HepG2 (cell line): ENCODE measurements at regions not wholly inside any gene's neighbourhood (a gene's known extent, or its start where the extent isn't known, plus 50 kb on each side); places are given as distances from the start of the nearest gene placed in this dataset.

Experiments used
- ATAC-seq: fragments of 200-7000 bp; cut with Tn5 transposase; 3 replicates; pipeline ENCODE4 v1.9.1; 2020; ENCODE audit warnings: mild to moderate bottlenecking, moderate library complexity
- BruUV-seq: library from RNA; stranded (reverse); fragments of 400-500 nt; replicated peaks from 2 replicates; lab custom pipeline; 2021; lab: Mats Ljungman, UMichigan
- CTCF ChIA-PET: fragments of 300-600 bp; formaldehyde crosslinking; extraction: SDS; loops from one replicate; lab custom pipeline; 2021; ENCODE audit warnings: low total read pairs, inconsistent platforms, low intra/inter-chr PET ratio; lab: Yijun Ruan, JAX
- POLR2A ChIA-PET: fragments of 350-600 bp; sonication (Branson Sonifier 250); formaldehyde crosslinking; loops from one replicate; lab custom pipeline; 2020; ENCODE audit warnings: antibody characterized with exemption, inconsistent platforms; lab: Yijun Ruan, JAX
- DNase-seq: peaks from one replicate; pipeline ENCODE4 v3.0.0-alpha.2; 2015; ENCODE audit warnings: low spot score
- FAIRE-seq: peaks from 3 replicates; lab custom pipeline; 2011; peaks lifted over from hg19 to GRCh38; lab: Jason Lieb, UNC
- H2AFZ ChIP-seq: one replicate; pipeline ENCODE4 v1.6.1; 2011; ENCODE audit warnings: low read length, inconsistent platforms
- H3K27ac ChIP-seq: fragments of 300-600 bp; 3 replicates; pipeline ENCODE4 v1.8.0; 2011; ENCODE audit warnings: mixed run types, mild to moderate bottlenecking, mixed read lengths, low read length, inconsistent platforms; ENCODE audit not compliant: insufficient read depth; ENCODE audit errors: extremely low read length
- H3K27me3 ChIP-seq, 2 experiments: fragments of 200-600 bp in 1 of 2; 2 replicates in 1 of 2; 3 replicates in 1 of 2; pipeline versions ENCODE4 v1.6.0 to v1.8.0; 2011; ENCODE audit warnings: low read length in 2 of 2, mild to moderate bottlenecking in 2 of 2, moderate library complexity in 2 of 2, inconsistent platforms in 1 of 2; ENCODE audit not compliant: insufficient read depth in 2 of 2, control insufficient read depth in 1 of 2
- H3K36me3 ChIP-seq, 2 experiments: fragments of 200-600 bp in 1 of 2; replicated peaks in 1 of 2; 2 replicates in 1 of 2; 3 replicates in 1 of 2; pipeline versions ENCODE4 v1.5.1 to v1.8.0; 2011; ENCODE audit warnings: low read length in 2 of 2, inconsistent platforms in 1 of 2; ENCODE audit not compliant: insufficient read depth in 2 of 2, control insufficient read depth in 1 of 2
- H3K4me1 ChIP-seq: 2 replicates; pipeline ENCODE4 v1.5.1; 2012; ENCODE audit warnings: low read length, inconsistent platforms; ENCODE audit not compliant: insufficient read depth
- H3K4me2 ChIP-seq: 2 replicates; pipeline ENCODE4 v1.6.0; 2011; ENCODE audit warnings: low read depth, low read length, inconsistent platforms
- H3K4me3 ChIP-seq, 3 experiments: fragments of 200-600 bp in 1 of 3; sonication (generic), shearing (Covaris generic) in 1 of 3; replicated peaks in 1 of 3; 2 replicates each; pipeline ENCODE4 v1.5.1; 2011 to 2016; ENCODE audit warnings: low read length in 3 of 3, inconsistent platforms in 2 of 3, low read depth in 2 of 3, mild to moderate bottlenecking in 2 of 3, control low read depth in 1 of 3, mixed read lengths in 1 of 3; ENCODE audit not compliant: insufficient read depth in 1 of 3
- H3K79me2 ChIP-seq: one replicate; pipeline ENCODE4 v1.6.1; 2011; ENCODE audit warnings: low read length, inconsistent platforms; ENCODE audit not compliant: insufficient read depth
- H3K9ac ChIP-seq: 2 replicates; pipeline ENCODE4 v1.6.0; 2011; ENCODE audit warnings: mild to moderate bottlenecking, low read depth, low read length, inconsistent platforms; ENCODE audit not compliant: insufficient read depth
- H3K9me3 ChIP-seq: 2 replicates; pipeline ENCODE4 v1.5.1; 2012; ENCODE audit warnings: mild to moderate bottlenecking, low read length
- H4K20me1 ChIP-seq: 2 replicates; pipeline ENCODE4 v1.6.0; 2011; ENCODE audit warnings: inconsistent platforms, mild to moderate bottlenecking, low read length, moderate library complexity; ENCODE audit not compliant: insufficient read depth
- ARID2 ChIP-seq: sonication (generic); formaldehyde crosslinking; IDR thresholded peaks from 2 replicates; pipeline ENCODE4 v1.8.1; 2022; ENCODE audit warnings: mild to moderate bottlenecking, missing genetic modification reagents, borderline replicate concordance
- KAT2B ChIP-seq: fragments of 150-350 bp; IDR thresholded peaks from 2 replicates; pipeline ENCODE4 v1.6.1; 2014; ENCODE audit warnings: low read depth, low read length, borderline replicate concordance
- KLF13 ChIP-seq: sonication (generic); formaldehyde crosslinking; IDR thresholded peaks from 2 replicates; pipeline ENCODE4 v1.4.0; 2020; ENCODE audit warnings: mild to moderate bottlenecking, missing genetic modification reagents
- MED8 ChIP-seq: sonication (generic); formaldehyde crosslinking; IDR thresholded peaks from 2 replicates; pipeline ENCODE4 v1.8.1; 2023; ENCODE audit warnings: mild to moderate bottlenecking, missing genetic modification reagents; ENCODE audit not compliant: insufficient replicate concordance
- MTA1 ChIP-seq: sonication (generic); formaldehyde crosslinking; IDR thresholded peaks from 2 replicates; pipeline ENCODE4 v1.4.0; 2020; ENCODE audit warnings: missing genetic modification reagents, mild to moderate bottlenecking, borderline replicate concordance
- NBN ChIP-seq: fragments of 450-650 bp; conservative IDR thresholded peaks from 2 replicates; pipeline ENCODE4 v1.6.1; 2017
- NCOA5 ChIP-seq: sonication (generic); formaldehyde crosslinking; IDR thresholded peaks from 2 replicates; pipeline ENCODE4 v1.4.0; 2020; ENCODE audit warnings: missing genetic modification reagents
- RFX5 ChIP-seq: IDR thresholded peaks from 2 replicates; pipeline ENCODE4 v1.6.1; 2011; ENCODE audit warnings: low read depth, low read length, improper control_type of control experiment
- ZFP36 ChIP-seq: fragments of 150-350 bp; IDR thresholded peaks from 2 replicates; pipeline ENCODE4 v1.6.1; 2018; ENCODE audit warnings: borderline replicate concordance, low read length, low read depth; ENCODE audit not compliant: partially characterized antibody
- ZNF235 ChIP-seq: sonication (generic); formaldehyde crosslinking; IDR thresholded peaks from 2 replicates; pipeline ENCODE4 v1.8.1; 2023; ENCODE audit warnings: mild to moderate bottlenecking, missing genetic modification reagents, borderline replicate concordance
- ZNF263 ChIP-seq: sonication (generic); formaldehyde crosslinking; IDR thresholded peaks from 2 replicates; pipeline ENCODE4 v1.4.0; 2020; ENCODE audit warnings: missing genetic modification reagents
- ZNF432 ChIP-seq: sonication (generic); formaldehyde crosslinking; IDR thresholded peaks from 2 replicates; pipeline ENCODE4 v1.5.0; 2020; ENCODE audit warnings: missing genetic modification reagents, mild to moderate bottlenecking, borderline replicate concordance
- ZNF713 ChIP-seq: sonication (generic); formaldehyde crosslinking; IDR thresholded peaks from 2 replicates; pipeline ENCODE4 v1.4.0; 2020; ENCODE audit warnings: mild to moderate bottlenecking, missing genetic modification reagents
- WGBS: methylation state at CpG from one replicate; pipeline ENCODE4 v1.1.6; 2017; ENCODE audit warnings: low lambda C conversion rate; 5-methylcytosine and 5-hydroxymethylcytosine counted together
- in situ Hi-C: cut with HindIII; loops from 2 replicates; pipeline ENCODE4 v1.10.0; 2017; ENCODE audit warnings: low pct_unique_long_range_greater_than_20kb; ENCODE audit not compliant: extremely low pct_ligation_motif_present
- intact Hi-C: fragments of 100-400 bp; cut with micrococcal nuclease; formaldehyde crosslinking; loops from one replicate; pipeline ENCODE4 v1.10.0; 2022; ENCODE audit not compliant: unreplicated experiment
- TF ChIP-seq, protein P1 (sequence below): sonication (generic); formaldehyde crosslinking; IDR thresholded peaks from 2 replicates; pipeline ENCODE4 v1.5.0; 2020; ENCODE audit warnings: missing genetic modification reagents, mild to moderate bottlenecking, borderline replicate concordance
- TF ChIP-seq, protein P2 (sequence below): sonication (generic); formaldehyde crosslinking; IDR thresholded peaks from 2 replicates; pipeline ENCODE4 v1.4.0; 2020; ENCODE audit warnings: missing genetic modification reagents
- TF ChIP-seq, protein P3 (sequence below): sonication (generic); formaldehyde crosslinking; IDR thresholded peaks from 2 replicates; pipeline ENCODE4 v1.4.0; 2020; ENCODE audit warnings: mild to moderate bottlenecking, missing genetic modification reagents

DNA sequence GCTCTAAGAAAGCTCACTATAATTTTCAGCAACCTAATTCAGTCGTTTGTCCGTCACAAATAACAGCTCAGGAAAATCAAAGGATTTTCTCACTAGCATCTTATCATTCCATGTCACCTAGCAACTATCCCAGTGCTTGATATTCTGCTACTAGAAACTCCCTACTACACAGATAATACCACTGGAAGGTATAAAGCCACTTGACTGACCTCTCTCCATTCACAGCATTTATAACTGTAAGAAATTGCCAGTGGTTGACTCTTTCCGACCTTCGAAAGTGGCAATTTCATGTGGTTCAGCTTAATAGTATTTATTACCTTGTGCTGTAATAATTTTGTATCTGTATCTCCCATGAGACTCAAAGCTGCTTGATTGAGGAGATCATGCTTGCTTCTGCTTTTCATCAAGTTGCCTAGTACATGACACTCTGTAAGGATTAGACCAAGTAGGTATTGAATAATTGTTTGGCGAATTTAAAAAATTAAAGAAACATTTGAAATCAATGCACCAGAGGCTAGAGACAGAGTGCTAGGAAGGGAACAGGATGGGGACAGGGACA, 79.6 kb upstream of the TACR1 start:
- H3K4me1 ChIP-seq = peaks cover 13% of the 10 kb centered on the region
- H3K36me3 ChIP-seq = no peaks in the 10 kb centered on the region
- H2AFZ ChIP-seq = no peak overlapping the region
- no peak for ATAC-seq
- no peaks in the 10 kb centered on the region for H3K27me3 ChIP-seq
- BruUV-seq = no TSS peak
- no peak overlapping the region for H3K4me3 ChIP-seq
- no peak overlapping the region for H3K27ac ChIP-seq
- intact Hi-C loops = no loop called here
- no peak overlapping the region for H3K4me2 ChIP-seq
- POLR2A ChIA-PET = no interaction called here
- no peak overlapping the region for H3K9ac ChIP-seq
- CTCF ChIA-PET = no interaction called here
- WGBS = 63% methylated on average over 5 of the region's 5 CpGs
- DNase-seq = no peak
- in situ Hi-C loops = no loop called here
- H3K9me3 ChIP-seq = no peaks in the 10 kb centered on the region
- H3K79me2 ChIP-seq = no peaks in the 10 kb centered on the region
- FAIRE-seq = no peak
- H4K20me1 ChIP-seq = no peaks in the 10 kb centered on the region
- no peak for TF ChIP-seq ZFP36
- TF ChIP-seq ZNF432 (CRISPR knock-in tag) = no peak
- no peak for TF ChIP-seq ZNF263 (CRISPR knock-in tag)
- no peak for TF ChIP-seq NBN
- no peak for TF ChIP-seq NCOA5
- no peak for TF ChIP-seq MTA1 (CRISPR knock-in tag)
- TF ChIP-seq MED8 = no peak
- no peak for TF ChIP-seq KLF13 (CRISPR knock-in tag)
- no peak for TF ChIP-seq ARID2 (CRISPR knock-in tag)
- TF ChIP-seq ZNF235 (CRISPR knock-in tag) = no peak
- TF ChIP-seq, protein P1, sequence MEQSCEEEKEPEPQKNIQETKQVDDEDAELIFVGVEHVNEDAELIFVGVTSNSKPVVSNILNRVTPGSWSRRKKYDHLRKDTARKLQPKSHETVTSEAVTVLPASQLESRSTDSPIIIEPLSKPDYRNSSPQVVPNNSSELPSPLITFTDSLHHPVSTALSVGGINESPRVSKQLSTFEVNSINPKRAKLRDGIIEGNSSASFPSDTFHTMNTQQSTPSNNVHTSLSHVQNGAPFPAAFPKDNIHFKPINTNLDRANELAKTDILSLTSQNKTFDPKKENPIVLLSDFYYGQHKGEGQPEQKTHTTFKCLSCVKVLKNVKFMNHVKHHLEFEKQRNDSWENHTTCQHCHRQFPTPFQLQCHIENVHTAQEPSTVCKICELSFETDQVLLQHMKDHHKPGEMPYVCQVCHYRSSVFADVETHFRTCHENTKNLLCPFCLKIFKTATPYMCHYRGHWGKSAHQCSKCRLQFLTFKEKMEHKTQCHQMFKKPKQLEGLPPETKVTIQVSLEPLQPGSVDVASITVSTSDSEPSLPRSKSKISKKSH (CRISPR knock-in tag) = no peak
- TF ChIP-seq, protein P2, sequence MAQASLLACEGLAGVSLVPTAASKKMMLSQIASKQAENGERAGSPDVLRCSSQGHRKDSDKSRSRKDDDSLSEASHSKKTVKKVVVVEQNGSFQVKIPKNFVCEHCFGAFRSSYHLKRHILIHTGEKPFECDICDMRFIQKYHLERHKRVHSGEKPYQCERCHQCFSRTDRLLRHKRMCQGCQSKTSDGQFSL (CRISPR knock-in tag) = no peak
- TF ChIP-seq, protein P3, sequence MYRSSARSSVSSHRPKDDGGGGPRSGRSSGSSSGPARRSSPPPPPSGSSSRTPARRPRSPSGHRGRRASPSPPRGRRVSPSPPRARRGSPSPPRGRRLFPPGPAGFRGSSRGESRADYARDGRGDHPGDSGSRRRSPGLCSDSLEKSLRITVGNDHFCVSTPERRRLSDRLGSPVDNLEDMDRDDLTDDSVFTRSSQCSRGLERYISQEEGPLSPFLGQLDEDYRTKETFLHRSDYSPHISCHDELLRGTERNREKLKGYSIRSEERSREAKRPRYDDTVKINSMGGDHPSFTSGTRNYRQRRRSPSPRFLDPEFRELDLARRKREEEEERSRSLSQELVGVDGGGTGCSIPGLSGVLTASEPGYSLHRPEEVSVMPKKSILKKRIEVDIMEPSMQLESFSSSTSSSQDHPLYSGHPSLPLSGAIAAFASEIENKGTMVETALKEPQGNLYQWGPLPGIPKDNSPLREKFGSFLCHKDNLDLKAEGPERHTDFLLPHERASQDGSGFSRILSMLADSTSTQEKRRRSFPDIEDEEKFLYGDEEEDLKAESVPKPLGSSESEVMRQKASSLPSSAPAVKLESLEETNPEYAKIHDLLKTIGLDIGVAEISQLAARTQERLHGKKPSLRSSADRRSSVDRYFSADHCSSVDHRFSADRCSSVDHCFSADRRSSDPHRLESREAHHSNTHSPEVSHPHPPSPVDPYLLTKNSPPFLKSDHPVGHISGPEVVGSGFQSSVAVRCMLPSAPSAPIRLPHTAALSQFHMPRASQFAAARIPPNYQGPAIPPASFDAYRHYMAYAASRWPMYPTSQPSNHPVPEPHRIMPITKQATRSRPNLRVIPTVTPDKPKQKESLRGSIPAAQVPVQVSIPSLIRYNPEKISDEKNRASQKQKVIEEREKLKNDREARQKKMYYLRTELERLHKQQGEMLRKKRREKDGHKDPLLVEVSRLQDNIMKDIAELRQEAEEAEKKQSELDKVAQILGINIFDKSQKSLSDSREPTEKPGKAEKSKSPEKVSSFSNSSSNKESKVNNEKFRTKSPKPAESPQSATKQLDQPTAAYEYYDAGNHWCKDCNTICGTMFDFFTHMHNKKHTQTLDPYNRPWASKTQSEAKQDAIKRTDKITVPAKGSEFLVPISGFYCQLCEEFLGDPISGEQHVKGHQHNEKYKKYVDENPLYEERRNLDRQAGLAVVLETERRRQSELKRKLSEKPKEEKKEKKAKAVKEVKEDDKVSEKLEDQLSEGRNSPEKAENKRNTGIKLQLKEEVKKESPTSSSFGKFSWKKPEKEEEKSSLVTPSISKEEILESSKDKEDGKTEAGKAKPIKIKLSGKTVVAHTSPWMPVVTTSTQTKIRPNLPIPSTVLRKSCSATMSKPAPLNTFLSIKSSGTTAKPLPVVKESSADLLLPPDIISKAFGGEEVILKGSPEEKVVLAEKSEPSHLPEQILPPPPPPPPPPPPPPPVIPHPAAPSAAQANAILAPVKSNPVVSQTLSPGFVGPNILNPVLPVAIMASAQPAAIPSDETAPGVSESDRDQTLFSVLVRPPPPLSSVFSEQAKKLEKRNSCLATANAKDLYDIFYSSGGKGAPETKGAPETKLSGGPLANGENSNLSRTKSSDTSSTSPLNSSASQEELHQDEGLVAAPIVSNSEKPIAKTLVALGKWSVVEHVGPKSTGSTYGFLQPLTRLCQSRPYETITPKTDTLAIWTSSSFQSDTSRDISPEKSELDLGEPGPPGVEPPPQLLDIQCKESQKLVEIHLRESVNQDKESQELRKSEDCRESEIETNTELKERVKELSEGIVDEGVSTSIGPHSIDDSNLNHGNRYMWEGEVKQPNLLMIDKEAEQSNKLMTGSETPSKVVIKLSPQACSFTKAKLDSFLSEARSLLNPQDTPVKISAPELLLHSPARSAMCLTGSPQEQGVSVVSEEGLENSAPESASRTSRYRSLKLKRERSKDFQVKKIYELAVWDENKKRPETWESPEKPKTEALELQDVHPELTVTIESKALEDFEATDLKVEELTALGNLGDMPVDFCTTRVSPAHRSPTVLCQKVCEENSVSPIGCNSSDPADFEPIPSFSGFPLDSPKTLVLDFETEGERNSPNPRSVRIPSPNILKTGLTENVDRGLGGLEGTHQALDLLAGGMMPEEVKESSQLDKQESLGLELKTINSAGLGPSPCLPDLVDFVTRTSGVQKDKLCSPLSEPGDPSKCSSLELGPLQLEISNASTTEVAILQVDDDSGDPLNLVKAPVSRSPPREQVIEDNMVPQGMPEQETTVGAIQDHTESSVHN (CRISPR knock-in tag) = no peak
- no peak for TF ChIP-seq KAT2B
- no peak for TF ChIP-seq RFX5
- no peak for TF ChIP-seq ZNF713 (CRISPR knock-in tag)
